SU-DHL-6 (cell line): ENCODE measurements at regions not wholly inside any gene's neighbourhood (a gene's known extent, or its start where the extent isn't known, plus 50 kb on each side); places are given as distances from the start of the nearest gene placed in this dataset.

Experiments used
- H2AFZ ChIP-seq: fragments of 200-600 bp; sonication (generic); 2 replicates; pipeline ENCODE4 v1.6.1; 2014; ENCODE audit warnings: low read depth, mild to moderate bottlenecking, moderate library complexity, mixed read lengths, antibody characterized with exemption, low read length; ENCODE audit not compliant: severe bottlenecking
- H3F3A ChIP-seq: fragments of 200-600 bp; shearing (Covaris generic); 2 replicates; pipeline ENCODE4 v1.6.0; 2016; ENCODE audit warnings: antibody characterized with exemption, mild to moderate bottlenecking; ENCODE audit not compliant: insufficient read depth
- H3K27ac ChIP-seq: fragments of 200-600 bp; sonication (generic); 2 replicates; pipeline ENCODE4 v1.5.1; 2016; ENCODE audit warnings: low read depth, mild to moderate bottlenecking, low read length, moderate library complexity, mixed read lengths
- H3K27me3 ChIP-seq: fragments of 200-600 bp; sonication (generic), shearing (Covaris generic); 2 replicates; pipeline ENCODE4 v1.6.0; 2014; ENCODE audit warnings: mild to moderate bottlenecking, low read length
- H3K36me3 ChIP-seq: fragments of 200-600 bp; sonication (generic); 2 replicates; pipeline ENCODE4 v1.6.1; 2014; ENCODE audit warnings: mild to moderate bottlenecking, low read length, mixed read lengths
- H3K4me2 ChIP-seq: fragments of 300-600, 200-600 bp; shearing (Covaris generic), sonication (generic); 2 replicates; pipeline ENCODE4 v1.6.0; 2014; ENCODE audit warnings: low read length, low read depth, mild to moderate bottlenecking; ENCODE audit not compliant: poor library complexity, severe bottlenecking
- H3K4me3 ChIP-seq: fragments of 200-600 bp; sonication (generic); 2 replicates; pipeline ENCODE4 v1.5.1; 2014; ENCODE audit warnings: antibody characterized with exemption, low read length, mild to moderate bottlenecking, mixed read lengths; ENCODE audit not compliant: insufficient read depth, poor library complexity, severe bottlenecking
- H3K79me2 ChIP-seq: fragments of 200-600 bp; sonication (generic); 2 replicates; pipeline ENCODE4 v1.6.1; 2014; ENCODE audit warnings: mild to moderate bottlenecking, low read length, moderate library complexity; ENCODE audit not compliant: insufficient read depth
- H3K9ac ChIP-seq: fragments of 200-600 bp; sonication (generic); 2 replicates; pipeline ENCODE4 v1.7.0; 2014; ENCODE audit warnings: mild to moderate bottlenecking, low read length
- H3K9me2 ChIP-seq: fragments of 200-600 bp; sonication (generic); replicated peaks from 2 replicates; pipeline ENCODE4 v1.6.1; 2014; ENCODE audit warnings: low read length; ENCODE audit not compliant: insufficient read depth
- H3K9me3 ChIP-seq: fragments of 200-600 bp; sonication (generic); 2 replicates; pipeline ENCODE4 v1.6.1; 2014; ENCODE audit warnings: low read length, mixed read lengths; ENCODE audit not compliant: insufficient read depth
- H4K20me1 ChIP-seq: fragments of 200-600 bp; sonication (generic); 2 replicates; pipeline ENCODE4 v1.6.1; 2014; ENCODE audit warnings: low read depth, mild to moderate bottlenecking, antibody characterized with exemption, low read length, moderate library complexity, mixed read lengths
- EZH2phosphoT487 ChIP-seq: fragments of 200-600 bp; sonication (generic), shearing (Covaris generic); conservative IDR thresholded peaks from 2 replicates; pipeline ENCODE4 v1.6.1; 2018; ENCODE audit warnings: mild to moderate bottlenecking, antibody characterized with exemption, low read length, moderate library complexity, mixed read lengths
- TF ChIP-seq, protein P1 (sequence below): fragments of 200-600 bp; sonication (generic); IDR thresholded peaks from one replicate; pipeline ENCODE4 v1.5.1; 2017; ENCODE audit warnings: antibody characterized with exemption, mild to moderate bottlenecking, low read length, moderate library complexity; ENCODE audit not compliant: insufficient read depth, poor library complexity, severe bottlenecking

DNA sequence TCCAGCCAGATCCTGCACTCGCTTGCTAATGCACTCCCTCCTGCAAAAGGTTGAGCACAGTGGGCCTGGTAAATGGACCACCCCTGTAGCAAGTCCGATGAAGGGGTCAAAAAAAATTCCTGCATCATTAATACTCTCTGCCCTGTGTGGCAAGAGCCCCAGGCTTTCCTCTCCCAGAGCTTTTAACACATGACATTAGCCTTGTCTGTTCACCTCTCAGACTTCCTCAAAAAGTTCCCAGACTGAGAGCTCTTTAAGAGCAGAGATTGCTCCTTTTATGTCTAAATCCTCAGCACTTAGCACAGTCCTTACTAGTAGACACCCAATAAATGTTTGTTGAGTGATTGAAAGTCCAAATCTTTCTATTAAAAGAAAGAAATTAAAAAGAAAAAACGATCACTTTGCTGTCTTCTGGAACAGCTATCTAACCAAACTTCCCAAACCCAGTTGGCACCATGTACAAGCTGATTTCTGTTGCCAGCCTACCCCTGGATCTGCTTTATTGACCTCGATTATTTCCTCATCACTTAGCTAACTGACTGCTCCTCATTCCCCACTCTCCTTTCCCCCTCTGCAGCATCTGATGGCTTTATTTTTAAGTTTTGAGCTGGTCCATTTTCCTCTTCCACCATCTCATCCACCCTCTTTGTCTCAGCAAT, 209.8 kb downstream of the ENC1 start:
- Histone ChIP-seq H3K27ac (no peak overlapping the region), H3K4me3 (no peak overlapping the region), H3K27me3 (no peaks in the 10 kb centered on the region), H3K9me3 (no peaks in the 10 kb centered on the region), H3K79me2 (no peaks in the 10 kb centered on the region), H3K36me3 (no peaks in the 10 kb centered on the region), H2AFZ (no peak overlapping the region), H3K9ac (no peak overlapping the region), H3F3A (no peaks in the 10 kb centered on the region), H3K4me2 (no peak overlapping the region), H4K20me1 (no peaks in the 10 kb centered on the region), H3K9me2 (no peaks in the 10 kb centered on the region)
- TF ChIP-seq, protein P1, sequence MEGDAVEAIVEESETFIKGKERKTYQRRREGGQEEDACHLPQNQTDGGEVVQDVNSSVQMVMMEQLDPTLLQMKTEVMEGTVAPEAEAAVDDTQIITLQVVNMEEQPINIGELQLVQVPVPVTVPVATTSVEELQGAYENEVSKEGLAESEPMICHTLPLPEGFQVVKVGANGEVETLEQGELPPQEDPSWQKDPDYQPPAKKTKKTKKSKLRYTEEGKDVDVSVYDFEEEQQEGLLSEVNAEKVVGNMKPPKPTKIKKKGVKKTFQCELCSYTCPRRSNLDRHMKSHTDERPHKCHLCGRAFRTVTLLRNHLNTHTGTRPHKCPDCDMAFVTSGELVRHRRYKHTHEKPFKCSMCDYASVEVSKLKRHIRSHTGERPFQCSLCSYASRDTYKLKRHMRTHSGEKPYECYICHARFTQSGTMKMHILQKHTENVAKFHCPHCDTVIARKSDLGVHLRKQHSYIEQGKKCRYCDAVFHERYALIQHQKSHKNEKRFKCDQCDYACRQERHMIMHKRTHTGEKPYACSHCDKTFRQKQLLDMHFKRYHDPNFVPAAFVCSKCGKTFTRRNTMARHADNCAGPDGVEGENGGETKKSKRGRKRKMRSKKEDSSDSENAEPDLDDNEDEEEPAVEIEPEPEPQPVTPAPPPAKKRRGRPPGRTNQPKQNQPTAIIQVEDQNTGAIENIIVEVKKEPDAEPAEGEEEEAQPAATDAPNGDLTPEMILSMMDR = no peak
- TF ChIP-seq EZH2phosphoT487 = no peak

DNA sequence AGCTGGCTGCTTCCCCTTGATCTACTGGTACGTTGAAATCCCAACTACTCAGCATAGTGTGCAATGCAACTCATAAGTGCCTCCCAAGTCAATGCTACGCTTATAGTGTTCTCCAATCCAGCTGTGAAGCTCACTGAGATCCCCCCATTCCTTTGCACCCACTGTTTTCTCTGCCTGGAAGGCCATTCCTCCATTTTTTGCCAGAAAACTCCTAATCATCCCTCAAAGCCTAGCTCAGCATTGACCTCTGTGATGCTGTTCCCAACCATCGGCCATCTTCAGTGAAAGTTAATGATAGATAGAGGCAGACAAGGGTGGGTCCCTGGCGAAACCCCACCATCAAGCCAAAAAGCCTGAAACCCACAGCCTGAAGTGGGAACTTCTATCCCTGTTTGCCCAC, 211.0 kb downstream of the ENC1 start:
- no peaks in the 10 kb centered on the region for H3K79me2 ChIP-seq
- H3K9me3 ChIP-seq = no peaks in the 10 kb centered on the region
- no peak for TF ChIP-seq EZH2phosphoT487
- TF ChIP-seq, protein P1 = no peak
- no peaks in the 10 kb centered on the region for H3K36me3 ChIP-seq
- no peak overlapping the region for H3K4me3 ChIP-seq
- no peaks in the 10 kb centered on the region for H3K27me3 ChIP-seq
- H3K4me2 ChIP-seq = no peak overlapping the region
- H3F3A ChIP-seq = no peaks in the 10 kb centered on the region
- no peak overlapping the region for H3K9ac ChIP-seq
- H2AFZ ChIP-seq = no peak overlapping the region
- no peak overlapping the region for H3K27ac ChIP-seq
- no peaks in the 10 kb centered on the region for H4K20me1 ChIP-seq
- no peaks in the 10 kb centered on the region for H3K9me2 ChIP-seq

GRCh38 chr5:74428876-74429275, 211.7 kb downstream of the ENC1 start:
- no peak overlapping the region for H3K4me2 ChIP-seq
- H4K20me1 ChIP-seq = no peaks in the 10 kb centered on the region
- H3K9ac ChIP-seq = no peak overlapping the region
- H3K36me3 ChIP-seq = no peaks in the 10 kb centered on the region
- H3K27me3 ChIP-seq = no peaks in the 10 kb centered on the region
- H3K9me3 ChIP-seq = no peaks in the 10 kb centered on the region
- no peak overlapping the region for H3K4me3 ChIP-seq
- H3F3A ChIP-seq = no peaks in the 10 kb centered on the region
- no peak overlapping the region for H2AFZ ChIP-seq
- no peak overlapping the region for H3K27ac ChIP-seq
- no peaks in the 10 kb centered on the region for H3K79me2 ChIP-seq
- no peaks in the 10 kb centered on the region for H3K9me2 ChIP-seq
- no peak for TF ChIP-seq EZH2phosphoT487
- TF ChIP-seq, protein P1 = no peak
